Prostate gland (tissue), 2 donors: ENCODE measurements at regions not wholly inside any gene's neighbourhood (a gene's known extent, or its start where the extent isn't known, plus 50 kb on each side); places are given as distances from the start of the nearest gene placed in this dataset.

Experiments
- CTCF ChIP-seq, 4 experiments: fragments of 200-600 bp in 2 of 4; fragments of 450-650 bp in 2 of 4; sonication (generic) in 2 of 4; IDR thresholded peaks; 1 replicate in 3 of 4; 2 replicates in 1 of 4; pipeline ENCODE4 v1.5.1; 2016 to 2019; ENCODE audit warnings: antibody characterized with exemption in 4 of 4, mild to moderate bottlenecking in 2 of 4, moderate library complexity in 2 of 4
- POLR2A ChIP-seq: fragments of 450-650 bp; IDR thresholded peaks from one replicate; pipeline ENCODE4 v1.6.1; 2016; ENCODE audit warnings: antibody characterized with exemption, mild to moderate bottlenecking
- POLR2AphosphoS5 ChIP-seq: sonication (generic); formaldehyde crosslinking; IDR thresholded peaks from one replicate; pipeline ENCODE4 v1.6.1; 2017; ENCODE audit warnings: antibody characterized with exemption

- TF ChIP-seq CTCF (IDR thresholded peaks at IDR 0.05), result no peak
- TF ChIP-seq POLR2A, result no peak
- TF ChIP-seq POLR2AphosphoS5, result no peak
These were observed 190.4 kb upstream of the GAS1 start for GRCh38 chr9:87137718-87138117.
